ENCODE measurements at regions not wholly inside any gene's neighbourhood (a gene's known extent, or its start where the extent isn't known, plus 50 kb on each side); places are given as distances from the start of the nearest gene placed in this dataset.

DNA sequence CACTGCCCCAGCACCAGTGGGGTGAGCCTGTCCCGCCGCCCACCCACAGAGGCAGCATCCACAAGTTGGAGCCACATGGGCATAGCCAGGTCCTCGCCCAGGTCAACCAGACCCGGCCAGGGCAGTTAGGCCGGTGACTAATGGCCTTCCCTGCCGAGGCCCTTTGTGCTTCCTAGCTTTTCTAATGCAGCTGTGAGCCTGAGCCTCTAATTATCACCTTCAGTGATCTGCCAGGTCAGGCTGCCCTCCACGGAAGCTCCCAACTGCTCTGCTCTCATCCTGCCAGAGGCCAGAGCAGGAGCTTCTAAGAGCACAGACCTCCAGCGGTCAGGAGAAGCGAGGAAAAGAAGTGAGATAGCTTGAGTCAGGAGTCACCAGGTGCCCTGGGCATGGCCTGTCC lies 87.1 kb upstream of the PPP1R26 start:
- TF ChIP-seq, protein P1, sequence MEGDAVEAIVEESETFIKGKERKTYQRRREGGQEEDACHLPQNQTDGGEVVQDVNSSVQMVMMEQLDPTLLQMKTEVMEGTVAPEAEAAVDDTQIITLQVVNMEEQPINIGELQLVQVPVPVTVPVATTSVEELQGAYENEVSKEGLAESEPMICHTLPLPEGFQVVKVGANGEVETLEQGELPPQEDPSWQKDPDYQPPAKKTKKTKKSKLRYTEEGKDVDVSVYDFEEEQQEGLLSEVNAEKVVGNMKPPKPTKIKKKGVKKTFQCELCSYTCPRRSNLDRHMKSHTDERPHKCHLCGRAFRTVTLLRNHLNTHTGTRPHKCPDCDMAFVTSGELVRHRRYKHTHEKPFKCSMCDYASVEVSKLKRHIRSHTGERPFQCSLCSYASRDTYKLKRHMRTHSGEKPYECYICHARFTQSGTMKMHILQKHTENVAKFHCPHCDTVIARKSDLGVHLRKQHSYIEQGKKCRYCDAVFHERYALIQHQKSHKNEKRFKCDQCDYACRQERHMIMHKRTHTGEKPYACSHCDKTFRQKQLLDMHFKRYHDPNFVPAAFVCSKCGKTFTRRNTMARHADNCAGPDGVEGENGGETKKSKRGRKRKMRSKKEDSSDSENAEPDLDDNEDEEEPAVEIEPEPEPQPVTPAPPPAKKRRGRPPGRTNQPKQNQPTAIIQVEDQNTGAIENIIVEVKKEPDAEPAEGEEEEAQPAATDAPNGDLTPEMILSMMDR (conservative IDR thresholded peaks at IDR 0.05 in 1 of 2, IDR thresholded peaks at IDR 0.05 in 1 of 2; ENCODE audit: low read depth in 1 of 2, low read length in 2 of 2) = no peak
- TF ChIP-seq EZH2 (IDR thresholded peaks at IDR 0.05; ENCODE audit: low read length, missing control alignments) = no peak
